Fibroblast of lung (primary cell): ENCODE measurements at regions not wholly inside any gene's neighbourhood (a gene's known extent, or its start where the extent isn't known, plus 50 kb on each side); places are given as distances from the start of the nearest gene placed in this dataset.

Source experiments
- DNase-seq, 2 donors: peaks; one replicate each; pipeline versions ENCODE4 v3.0.0 to v3.0.0-alpha.2; 2010; ENCODE audit warnings: low read depth in 2 of 2
- H2AFZ ChIP-seq: 2 replicates; pipeline ENCODE4 v1.5.1; 2012; ENCODE audit warnings: low read length, control low read depth, inconsistent platforms
- H3K27ac ChIP-seq: 2 replicates; pipeline ENCODE4 v1.5.1; 2011; ENCODE audit warnings: low read length, control low read depth; ENCODE audit not compliant: insufficient read depth
- H3K27me3 ChIP-seq: 2 replicates; pipeline ENCODE4 v1.5.1; 2011; ENCODE audit warnings: mild to moderate bottlenecking, low read length; ENCODE audit not compliant: control insufficient read depth, insufficient read depth
- H3K36me3 ChIP-seq: 2 replicates; pipeline ENCODE4 v1.5.1; 2011; ENCODE audit warnings: low read length; ENCODE audit not compliant: control insufficient read depth, insufficient read depth
- H3K4me1 ChIP-seq: 2 replicates; pipeline ENCODE4 v1.5.1; 2011; ENCODE audit warnings: low read length; ENCODE audit not compliant: control insufficient read depth, insufficient read depth; ENCODE audit errors: extremely low read depth
- H3K4me2 ChIP-seq: 2 replicates; pipeline ENCODE4 v1.5.1; 2011; ENCODE audit warnings: low read length, control low read depth; ENCODE audit not compliant: insufficient read depth; ENCODE audit errors: extremely low read depth
- H3K4me3 ChIP-seq, 4 experiments: fragments of 200-600 bp in 1 of 4; sonication (generic) in 1 of 4; replicated peaks in 1 of 4; 2 replicates each; pipeline ENCODE4 v1.5.1; 2011 to 2016; ENCODE audit warnings: low read length in 4 of 4, low read depth in 3 of 4, mild to moderate bottlenecking in 3 of 4, control low read depth in 2 of 4, inconsistent platforms in 1 of 4, mixed read lengths in 1 of 4; ENCODE audit not compliant: insufficient read depth in 1 of 4; ENCODE audit errors: control extremely low read depth in 1 of 4
- H3K79me2 ChIP-seq: 2 replicates; pipeline ENCODE4 v1.5.1; 2012; ENCODE audit warnings: mild to moderate bottlenecking, low read length, inconsistent platforms; ENCODE audit not compliant: control insufficient read depth, insufficient read depth
- H3K9ac ChIP-seq: 2 replicates; pipeline ENCODE4 v1.5.1; 2011; ENCODE audit warnings: mild to moderate bottlenecking, low read length, control low read depth; ENCODE audit not compliant: insufficient read depth
- H3K9me3 ChIP-seq: 2 replicates; pipeline ENCODE4 v1.5.1; 2012; ENCODE audit warnings: low read depth, low read length; ENCODE audit not compliant: control insufficient read depth, insufficient read depth
- H4K20me1 ChIP-seq: 2 replicates; pipeline ENCODE4 v1.5.1; 2011; ENCODE audit warnings: low read length; ENCODE audit not compliant: control insufficient read depth, insufficient read depth; ENCODE audit errors: extremely low read depth
- EZH2 ChIP-seq: IDR thresholded peaks from 2 replicates; pipeline ENCODE4 v1.5.1; 2012; ENCODE audit warnings: low read length, control low read depth, mild to moderate bottlenecking; ENCODE audit errors: missing control alignments
- TF ChIP-seq, protein P1 (sequence below), 2 donors: IDR thresholded peaks in 1 of 2; conservative IDR thresholded peaks in 1 of 2; 1 replicate in 1 of 2; 2 replicates in 1 of 2; pipeline ENCODE4 v1.5.1; 2011 to 2012; ENCODE audit warnings: low read length in 2 of 2, control low read depth in 1 of 2, inconsistent platforms in 1 of 2, low read depth in 1 of 2, mild to moderate bottlenecking in 1 of 2

DNA sequence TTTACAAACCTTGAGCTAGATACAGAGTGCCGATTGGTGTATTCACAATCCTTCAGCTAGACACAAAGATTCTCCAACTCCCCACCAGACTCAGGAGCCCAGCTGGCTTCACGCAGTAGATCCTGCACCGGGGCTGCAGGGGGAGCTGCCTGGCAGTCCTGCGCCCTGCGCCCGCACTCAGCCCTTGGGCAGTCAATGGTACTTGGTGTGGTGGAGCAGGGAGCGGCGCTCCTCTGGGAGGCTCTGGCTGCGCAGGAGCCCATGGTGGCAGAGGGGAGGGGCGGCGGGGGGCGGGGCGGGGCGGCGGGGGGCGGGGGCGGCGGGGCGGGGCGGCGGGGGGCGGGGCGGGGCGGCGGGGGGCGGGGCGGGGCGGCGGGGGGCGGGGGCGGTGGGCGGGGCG lies 923.4 kb downstream of the SOCS6 start:
- H4K20me1 ChIP-seq: no peaks in the 10 kb centered on the region
- no peaks in the 10 kb centered on the region for H3K4me1 ChIP-seq
- H3K79me2 ChIP-seq: no peaks in the 10 kb centered on the region
- no peak overlapping the region for H3K4me2 ChIP-seq
- H3K36me3 ChIP-seq: no peaks in the 10 kb centered on the region
- H3K9ac ChIP-seq: no peak overlapping the region
- no peak for TF ChIP-seq EZH2
- TF ChIP-seq, protein P1, sequence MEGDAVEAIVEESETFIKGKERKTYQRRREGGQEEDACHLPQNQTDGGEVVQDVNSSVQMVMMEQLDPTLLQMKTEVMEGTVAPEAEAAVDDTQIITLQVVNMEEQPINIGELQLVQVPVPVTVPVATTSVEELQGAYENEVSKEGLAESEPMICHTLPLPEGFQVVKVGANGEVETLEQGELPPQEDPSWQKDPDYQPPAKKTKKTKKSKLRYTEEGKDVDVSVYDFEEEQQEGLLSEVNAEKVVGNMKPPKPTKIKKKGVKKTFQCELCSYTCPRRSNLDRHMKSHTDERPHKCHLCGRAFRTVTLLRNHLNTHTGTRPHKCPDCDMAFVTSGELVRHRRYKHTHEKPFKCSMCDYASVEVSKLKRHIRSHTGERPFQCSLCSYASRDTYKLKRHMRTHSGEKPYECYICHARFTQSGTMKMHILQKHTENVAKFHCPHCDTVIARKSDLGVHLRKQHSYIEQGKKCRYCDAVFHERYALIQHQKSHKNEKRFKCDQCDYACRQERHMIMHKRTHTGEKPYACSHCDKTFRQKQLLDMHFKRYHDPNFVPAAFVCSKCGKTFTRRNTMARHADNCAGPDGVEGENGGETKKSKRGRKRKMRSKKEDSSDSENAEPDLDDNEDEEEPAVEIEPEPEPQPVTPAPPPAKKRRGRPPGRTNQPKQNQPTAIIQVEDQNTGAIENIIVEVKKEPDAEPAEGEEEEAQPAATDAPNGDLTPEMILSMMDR (conservative IDR thresholded peaks at IDR 0.05 in 1 of 2, IDR thresholded peaks at IDR 0.05 in 1 of 2; ENCODE audit: low read depth in 1 of 2, low read length in 2 of 2): no peak
- no peak overlapping the region for H2AFZ ChIP-seq
- no peaks in the 10 kb centered on the region for H3K27me3 ChIP-seq
- H3K9me3 ChIP-seq: no peaks in the 10 kb centered on the region
- H3K4me3 ChIP-seq: no peak overlapping the region
- H3K27ac ChIP-seq: no peak overlapping the region
- no peak for DNase-seq

DNA sequence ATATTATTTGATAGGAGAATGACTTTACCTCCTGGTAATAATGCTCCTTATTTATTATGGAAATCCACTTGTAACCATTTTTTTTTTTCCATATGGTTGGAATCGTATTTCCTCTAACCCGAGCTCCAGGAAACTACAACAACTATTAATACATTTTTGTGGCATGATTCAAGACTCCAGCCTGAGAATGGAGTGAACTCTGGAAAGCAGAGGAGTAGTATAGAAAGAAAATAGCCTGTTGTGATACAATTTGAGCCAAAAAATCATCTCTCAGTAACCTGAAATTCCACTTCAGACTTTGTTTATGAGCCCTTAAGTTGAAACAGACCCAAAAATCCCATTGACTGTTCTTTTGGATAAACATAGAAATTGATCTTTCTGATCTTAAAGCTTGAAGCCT lies 921.1 kb downstream of the SOCS6 start:
- H3K4me3 ChIP-seq: no peak overlapping the region
- peak; percentile 1 to 4 for DNase-seq
- H2AFZ ChIP-seq: no peak overlapping the region
- TF ChIP-seq EZH2: no peak
- TF ChIP-seq, protein P1 (conservative IDR thresholded peaks at IDR 0.05 in 1 of 2, IDR thresholded peaks at IDR 0.05 in 1 of 2; ENCODE audit: low read depth in 1 of 2, low read length in 2 of 2): no peak
- no peaks in the 10 kb centered on the region for H3K4me1 ChIP-seq
- H3K9me3 ChIP-seq: no peaks in the 10 kb centered on the region
- no peaks in the 10 kb centered on the region for H3K27me3 ChIP-seq
- no peaks in the 10 kb centered on the region for H3K79me2 ChIP-seq
- no peak overlapping the region for H3K4me2 ChIP-seq
- H4K20me1 ChIP-seq: no peaks in the 10 kb centered on the region
- H3K9ac ChIP-seq: no peak overlapping the region
- H3K36me3 ChIP-seq: no peaks in the 10 kb centered on the region
- no peak overlapping the region for H3K27ac ChIP-seq

DNA sequence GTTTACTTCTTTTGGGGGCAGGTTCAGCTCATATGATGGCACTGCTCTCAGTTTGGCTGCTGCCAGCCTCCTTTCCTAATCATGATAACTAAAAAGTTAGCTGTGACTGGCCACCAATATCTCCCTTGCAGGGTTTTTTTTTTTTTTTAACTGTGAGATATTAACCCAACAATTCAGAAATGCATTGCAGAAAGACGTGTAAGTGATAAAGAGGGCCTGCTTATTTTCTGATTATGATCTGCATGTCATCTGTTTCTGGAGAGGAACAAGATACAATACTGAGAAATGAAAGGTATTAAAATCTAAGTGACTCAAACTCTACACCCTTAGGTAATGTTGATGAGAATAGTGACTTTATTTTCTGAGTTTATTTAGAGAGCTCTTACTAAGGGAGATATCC lies 905.6 kb downstream of the SOCS6 start:
- no peak overlapping the region for H2AFZ ChIP-seq
- H4K20me1 ChIP-seq: no peaks in the 10 kb centered on the region
- DNase-seq: no peak
- H3K9me3 ChIP-seq: no peaks in the 10 kb centered on the region
- H3K4me2 ChIP-seq: no peak overlapping the region
- H3K79me2 ChIP-seq: no peaks in the 10 kb centered on the region
- H3K4me1 ChIP-seq: no peaks in the 10 kb centered on the region
- TF ChIP-seq EZH2: no peak
- TF ChIP-seq, protein P1 (conservative IDR thresholded peaks at IDR 0.05 in 1 of 2, IDR thresholded peaks at IDR 0.05 in 1 of 2; ENCODE audit: low read depth in 1 of 2, low read length in 2 of 2): no peak
- no peak overlapping the region for H3K9ac ChIP-seq
- no peak overlapping the region for H3K27ac ChIP-seq
- H3K4me3 ChIP-seq: no peak overlapping the region
- H3K36me3 ChIP-seq: no peaks in the 10 kb centered on the region
- no peaks in the 10 kb centered on the region for H3K27me3 ChIP-seq
